Esophagus muscularis mucosa (tissue), 4 donors: ENCODE measurements at regions not wholly inside any gene's neighbourhood (a gene's known extent, or its start where the extent isn't known, plus 50 kb on each side); places are given as distances from the start of the nearest gene placed in this dataset.

Experiments used
- DNase-seq: peaks from one replicate; pipeline ENCODE4 v3.0.0-alpha.2; 2017; ENCODE audit errors: extremely low spot score
- H3K27ac ChIP-seq, 4 donors: fragments of 200-600 bp; sonication (generic); replicated peaks in 1 of 4; 1 replicate in 3 of 4; 2 replicates in 1 of 4; pipeline ENCODE4 v1.5.1; 2016 to 2019; ENCODE audit warnings: mild to moderate bottlenecking in 1 of 4
- H3K27me3 ChIP-seq, 4 donors: fragments of 200-600 bp; sonication (generic); one replicate each; pipeline versions ENCODE4 v1.5.1 to v1.6.0; 2016 to 2019
- H3K36me3 ChIP-seq, 4 donors: fragments of 200-600 bp; sonication (generic); one replicate each; pipeline ENCODE4 v1.5.1; 2016 to 2019
- H3K4me1 ChIP-seq, 4 donors: fragments of 200-600 bp; sonication (generic); one replicate each; pipeline ENCODE4 v1.5.1; 2016 to 2019
- H3K4me3 ChIP-seq, 4 donors: fragments of 200-600 bp; sonication (generic); 1 replicate in 2 of 4; 2 replicates in 2 of 4; pipeline ENCODE4 v1.5.1; 2016 to 2019; ENCODE audit warnings: mild to moderate bottlenecking in 4 of 4, moderate library complexity in 1 of 4
- H3K9me3 ChIP-seq, 4 donors: fragments of 200-600 bp; sonication (generic); 1 replicate in 3 of 4; 2 replicates in 1 of 4; pipeline ENCODE4 v1.5.1; 2016 to 2019
- CTCF ChIP-seq, 3 experiments: fragments of 200-600 bp in 2 of 3; fragments of 450-650 bp in 1 of 3; sonication (generic) in 2 of 3; IDR thresholded peaks; one replicate each; pipeline ENCODE4 v1.5.1; 2017 to 2019; ENCODE audit warnings: antibody characterized with exemption in 3 of 3, mild to moderate bottlenecking in 2 of 3, moderate library complexity in 1 of 3
- EP300 ChIP-seq: sonication (generic); formaldehyde crosslinking; IDR thresholded peaks from one replicate; pipeline ENCODE4 v1.6.1; 2017; ENCODE audit warnings: antibody characterized with exemption
- POLR2A ChIP-seq: fragments of 450-650 bp; IDR thresholded peaks from one replicate; pipeline ENCODE4 v1.6.1; 2017; ENCODE audit warnings: antibody characterized with exemption, moderate library complexity, mild to moderate bottlenecking, low read depth
- POLR2AphosphoS5 ChIP-seq, 2 donors: sonication (generic); formaldehyde crosslinking; IDR thresholded peaks; one replicate each; pipeline ENCODE4 v1.6.1; 2017; ENCODE audit warnings: antibody characterized with exemption in 2 of 2
- WGBS: methylation state at CpG from one replicate; pipeline ENCODE4 v1.1.5; 2018; 5-methylcytosine and 5-hydroxymethylcytosine counted together
- intact Hi-C: fragments of 100-400 bp; cut with DNase I; formaldehyde crosslinking; loops from one replicate; pipeline ENCODE4 v1.15.1; 2023

GRCh38 chr2:18781541-18782280 lies 192.3 kb upstream of the NT5C1B start:
- no peaks in the 10 kb centered on the region for H3K27me3 ChIP-seq
- intact Hi-C loops = no loop called here
- H3K36me3 ChIP-seq = no peaks in the 10 kb centered on the region
- no peak overlapping the region for H3K4me3 ChIP-seq
- TF ChIP-seq EP300 (no peak), CTCF (IDR thresholded peaks at IDR 0.05) (no peak), POLR2AphosphoS5 (IDR thresholded peaks at IDR 0.05) (no peak), POLR2A (no peak)
- H3K4me1 ChIP-seq = peaks cover 0 to 5% (median 0%) of the 10 kb centered on the region in 4 donors
- no peaks in the 10 kb centered on the region for H3K9me3 ChIP-seq
- no peak for DNase-seq
- WGBS = 89% methylated on average over 1 of the region's 1 CpG
- H3K27ac ChIP-seq = no peak overlapping the region

GRCh38 chr2:18777250-18777812 lies 188.0 kb upstream of the NT5C1B start:
- Histone ChIP-seq H3K27ac (no peak overlapping the region), H3K4me1 (peaks cover 0 to 4% (median 0%) of the 10 kb centered on the region in 4 donors), H3K36me3 (no peaks in the 10 kb centered on the region), H3K4me3 (no peak overlapping the region), H3K27me3 (no peaks in the 10 kb centered on the region), H3K9me3 (no peaks in the 10 kb centered on the region)
- no peak for DNase-seq
- intact Hi-C loops = no loop called here
- TF ChIP-seq EP300 = no peak
- TF ChIP-seq CTCF (IDR thresholded peaks at IDR 0.05) = no peak
- no peak for TF ChIP-seq POLR2A
- no peak for TF ChIP-seq POLR2AphosphoS5 (IDR thresholded peaks at IDR 0.05)
- 69% methylated on average over 2 of the region's 2 CpGs for WGBS

- no peaks in the 10 kb centered on the region for H3K36me3 ChIP-seq
- intact Hi-C loops = no loop called here
- H3K4me3 ChIP-seq = no peak overlapping the region
- H3K9me3 ChIP-seq = peaks cover 0 to 7% (median 3%) of the 10 kb centered on the region in 4 donors
- no peak for TF ChIP-seq POLR2A
- TF ChIP-seq CTCF (IDR thresholded peaks at IDR 0.05) = no peak
- no peak for TF ChIP-seq EP300
- no peak for TF ChIP-seq POLR2AphosphoS5 (IDR thresholded peaks at IDR 0.05)
- no peak overlapping the region for H3K27ac ChIP-seq
- 100% methylated on average over 1 of the region's 1 CpG for WGBS
- no peaks in the 10 kb centered on the region for H3K4me1 ChIP-seq
- DNase-seq = no peak
- H3K27me3 ChIP-seq = no peaks in the 10 kb centered on the region
These were observed 181.8 kb upstream of the NT5C1B start for GRCh38 chr2:18771212-18771611.

GRCh38 chr2:18763338-18763737 lies 174.0 kb upstream of the NT5C1B start:
- peaks cover 0 to 15% (median 10%) of the 10 kb centered on the region in 4 donors for H3K4me1 ChIP-seq
- no peak for TF ChIP-seq CTCF (IDR thresholded peaks at IDR 0.05)
- no peak for TF ChIP-seq POLR2A
- no peak for TF ChIP-seq EP300
- no peak for TF ChIP-seq POLR2AphosphoS5 (IDR thresholded peaks at IDR 0.05)
- peaks cover 0 to 11% (median 1%) of the 10 kb centered on the region in 4 donors for H3K9me3 ChIP-seq
- no peaks in the 10 kb centered on the region for H3K36me3 ChIP-seq
- no peaks in the 10 kb centered on the region for H3K27me3 ChIP-seq
- intact Hi-C loops = no loop called here
- 71% methylated on average over 1 of the region's 1 CpG for WGBS
- no peak for DNase-seq
- no peak overlapping the region for H3K4me3 ChIP-seq
- H3K27ac ChIP-seq = no peak overlapping the region
